KMS-11 (cell line): ENCODE measurements at regions not wholly inside any gene's neighbourhood (a gene's known extent, or its start where the extent isn't known, plus 50 kb on each side); places are given as distances from the start of the nearest gene placed in this dataset.

Experiments
- H2AFZ ChIP-seq: fragments of 200-600 bp; sonication (generic); 2 replicates; pipeline ENCODE4 v1.6.1; 2016; ENCODE audit warnings: antibody characterized with exemption, mixed run types, low read depth
- H3K27ac ChIP-seq: fragments of 200-600 bp; sonication (generic); 2 replicates; pipeline ENCODE4 v1.6.1; 2016; ENCODE audit warnings: mild to moderate bottlenecking, mixed run types
- H3K27me3 ChIP-seq: fragments of 200-600 bp; sonication (generic); 2 replicates; pipeline ENCODE4 v1.6.1; 2017; ENCODE audit warnings: mild to moderate bottlenecking, low read depth, mixed run types, moderate library complexity; ENCODE audit not compliant: insufficient read depth
- H3K36me3 ChIP-seq: fragments of 200-600 bp; sonication (generic); 2 replicates; pipeline ENCODE4 v1.6.1; 2017; ENCODE audit warnings: mild to moderate bottlenecking, mixed run types; ENCODE audit not compliant: insufficient read depth
- H3K4me1 ChIP-seq: fragments of 200-600 bp; sonication (generic); 2 replicates; pipeline ENCODE4 v1.6.1; 2016; ENCODE audit warnings: mild to moderate bottlenecking, low read depth, mixed run types; ENCODE audit not compliant: poor library complexity, severe bottlenecking
- H3K4me2 ChIP-seq: fragments of 200-600 bp; sonication (generic); 2 replicates; pipeline ENCODE4 v1.7.0; 2016; ENCODE audit warnings: mild to moderate bottlenecking, mixed run types
- H3K4me3 ChIP-seq: fragments of 200-600 bp; sonication (generic); IDR thresholded peaks from 2 replicates; pipeline ENCODE4 v1.6.1; 2017; ENCODE audit warnings: low read depth, low read length, mixed read lengths; ENCODE audit not compliant: insufficient read depth
- H3K79me2 ChIP-seq: fragments of 200-600 bp; sonication (generic); 2 replicates; pipeline ENCODE4 v1.6.1; 2016; ENCODE audit warnings: low read depth, mixed run types; ENCODE audit not compliant: insufficient read depth
- H3K9ac ChIP-seq: fragments of 200-600 bp; sonication (generic); 2 replicates; pipeline ENCODE4 v1.6.1; 2016; ENCODE audit warnings: mild to moderate bottlenecking, mixed run types
- H4K20me1 ChIP-seq: fragments of 200-600 bp; sonication (generic); 2 replicates; pipeline ENCODE4 v1.6.1; 2016; ENCODE audit warnings: mild to moderate bottlenecking, mixed run types; ENCODE audit not compliant: insufficient read depth
- TF ChIP-seq, protein P1 (sequence below): fragments of 200-600 bp; sonication (generic); conservative IDR thresholded peaks from 2 replicates; pipeline ENCODE4 v1.6.1; 2017; ENCODE audit warnings: low read depth, mild to moderate bottlenecking, antibody characterized with exemption, low read length, moderate library complexity, mixed read lengths

DNA sequence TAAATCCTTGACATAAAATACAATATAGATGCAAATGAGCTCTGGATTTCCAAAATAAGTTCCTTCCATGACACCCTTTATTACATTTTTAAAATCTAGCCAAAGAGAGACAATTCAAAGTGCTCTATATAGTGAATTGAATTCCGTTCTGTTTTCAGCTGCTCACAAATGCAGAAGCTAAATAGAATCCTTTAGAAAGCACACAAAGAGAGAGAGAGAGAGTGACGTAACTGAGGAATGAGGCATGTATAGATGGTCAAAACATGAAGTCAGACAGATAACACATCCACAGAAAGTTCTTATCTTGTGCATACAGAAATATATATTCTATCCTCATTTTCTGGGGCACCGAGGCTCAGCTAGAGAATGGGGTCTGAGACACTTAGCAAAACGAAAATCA, 344.7 kb upstream of the NETO1 start:
- H3K79me2 ChIP-seq, result no peaks in the 10 kb centered on the region
- H4K20me1 ChIP-seq, result no peaks in the 10 kb centered on the region
- H3K4me2 ChIP-seq, result no peak overlapping the region
- H3K9ac ChIP-seq, result no peak overlapping the region
- H3K36me3 ChIP-seq, result no peaks in the 10 kb centered on the region
- no peak overlapping the region for H3K4me3 ChIP-seq
- no peak overlapping the region for H2AFZ ChIP-seq
- no peaks in the 10 kb centered on the region for H3K27me3 ChIP-seq
- H3K27ac ChIP-seq, result no peak overlapping the region
- TF ChIP-seq, protein P1, sequence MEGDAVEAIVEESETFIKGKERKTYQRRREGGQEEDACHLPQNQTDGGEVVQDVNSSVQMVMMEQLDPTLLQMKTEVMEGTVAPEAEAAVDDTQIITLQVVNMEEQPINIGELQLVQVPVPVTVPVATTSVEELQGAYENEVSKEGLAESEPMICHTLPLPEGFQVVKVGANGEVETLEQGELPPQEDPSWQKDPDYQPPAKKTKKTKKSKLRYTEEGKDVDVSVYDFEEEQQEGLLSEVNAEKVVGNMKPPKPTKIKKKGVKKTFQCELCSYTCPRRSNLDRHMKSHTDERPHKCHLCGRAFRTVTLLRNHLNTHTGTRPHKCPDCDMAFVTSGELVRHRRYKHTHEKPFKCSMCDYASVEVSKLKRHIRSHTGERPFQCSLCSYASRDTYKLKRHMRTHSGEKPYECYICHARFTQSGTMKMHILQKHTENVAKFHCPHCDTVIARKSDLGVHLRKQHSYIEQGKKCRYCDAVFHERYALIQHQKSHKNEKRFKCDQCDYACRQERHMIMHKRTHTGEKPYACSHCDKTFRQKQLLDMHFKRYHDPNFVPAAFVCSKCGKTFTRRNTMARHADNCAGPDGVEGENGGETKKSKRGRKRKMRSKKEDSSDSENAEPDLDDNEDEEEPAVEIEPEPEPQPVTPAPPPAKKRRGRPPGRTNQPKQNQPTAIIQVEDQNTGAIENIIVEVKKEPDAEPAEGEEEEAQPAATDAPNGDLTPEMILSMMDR, result no peak
- no peaks in the 10 kb centered on the region for H3K4me1 ChIP-seq

DNA sequence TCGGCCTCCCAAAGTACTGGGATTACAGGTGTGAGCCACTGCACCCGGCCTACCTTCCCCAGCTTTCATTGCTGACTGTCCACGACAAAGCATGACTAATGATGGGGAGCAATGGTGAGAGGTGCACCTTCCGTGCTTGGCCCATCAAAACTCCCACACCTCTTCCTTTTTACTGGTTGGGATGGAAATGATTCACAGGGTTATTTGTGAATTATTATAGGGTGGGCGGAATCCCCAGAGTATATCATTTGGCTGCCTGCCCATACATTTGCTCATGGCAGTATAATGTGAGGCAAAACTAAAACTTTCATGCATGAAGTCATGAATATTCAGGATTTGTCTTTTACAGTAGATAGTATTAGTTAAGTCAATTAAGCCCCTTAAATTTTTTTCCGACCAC, 334.2 kb upstream of the NETO1 start:
- no peaks in the 10 kb centered on the region for H3K4me1 ChIP-seq

DNA sequence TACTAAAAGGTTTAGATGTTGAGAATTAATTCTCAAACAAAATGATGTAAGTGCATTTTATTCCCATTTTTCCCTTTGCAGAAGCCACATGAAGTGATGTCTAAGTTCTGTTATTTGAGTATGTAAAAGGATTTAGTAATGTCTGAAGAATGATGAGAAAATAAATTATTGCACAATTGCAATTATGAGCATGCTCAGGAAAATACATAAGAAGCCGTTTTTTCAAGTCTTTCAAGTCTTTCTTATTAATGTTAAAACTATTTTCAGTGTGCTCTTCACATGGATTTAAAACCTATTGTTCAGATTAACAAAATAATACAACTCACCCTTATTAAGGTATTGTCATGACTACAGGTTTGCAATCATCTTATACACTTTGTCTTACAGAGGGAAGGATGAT, 331.4 kb upstream of the NETO1 start:
- Histone ChIP-seq H3K4me3 (no peak overlapping the region), H3K4me2 (no peak overlapping the region), H2AFZ (no peak overlapping the region), H3K79me2 (no peaks in the 10 kb centered on the region), H3K4me1 (no peaks in the 10 kb centered on the region), H3K27me3 (no peaks in the 10 kb centered on the region), H3K36me3 (no peaks in the 10 kb centered on the region), H4K20me1 (no peaks in the 10 kb centered on the region), H3K9ac (no peak overlapping the region), H3K27ac (no peak overlapping the region)
- TF ChIP-seq, protein P1, result no peak

More for the DNA sequence above, 334.2 kb upstream of the NETO1 start:
- Histone ChIP-seq H4K20me1 (no peaks in the 10 kb centered on the region), H2AFZ (no peak overlapping the region), H3K27me3 (no peaks in the 10 kb centered on the region), H3K4me2 (no peak overlapping the region), H3K79me2 (no peaks in the 10 kb centered on the region), H3K4me3 (no peak overlapping the region), H3K36me3 (no peaks in the 10 kb centered on the region), H3K9ac (no peak overlapping the region), H3K27ac (no peak overlapping the region)
- TF ChIP-seq, protein P1, result no peak

DNA sequence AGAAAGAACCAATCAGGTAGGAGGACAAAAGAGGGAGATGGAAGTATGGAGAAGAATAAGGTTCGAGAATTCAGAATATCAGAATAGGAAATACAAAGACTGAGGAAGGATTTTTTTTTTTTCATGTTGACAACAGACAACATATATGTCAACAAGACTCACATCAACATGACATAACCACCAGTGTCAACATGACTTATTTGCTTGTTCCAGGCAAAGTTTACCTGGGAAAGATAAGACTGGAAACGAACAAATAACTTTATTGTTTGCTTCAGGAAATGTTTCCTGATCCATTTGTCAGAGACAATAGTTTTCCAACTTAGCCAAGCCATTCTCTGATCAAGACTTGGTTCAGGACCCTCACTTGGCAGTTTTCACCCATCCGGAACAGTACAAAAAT, 321.9 kb upstream of the NETO1 start:
- no peaks in the 10 kb centered on the region for H3K27me3 ChIP-seq
- no peak overlapping the region for H3K27ac ChIP-seq

More for the DNA sequence above, 321.9 kb upstream of the NETO1 start:
- Histone ChIP-seq H3K36me3 (no peaks in the 10 kb centered on the region), H3K4me3 (no peak overlapping the region), H3K9ac (no peak overlapping the region), H4K20me1 (no peaks in the 10 kb centered on the region), H3K79me2 (no peaks in the 10 kb centered on the region), H3K4me2 (no peak overlapping the region), H3K4me1 (no peaks in the 10 kb centered on the region), H2AFZ (no peak overlapping the region)
- TF ChIP-seq, protein P1, result no peak
